Cardiac fibroblast (primary cell): ENCODE measurements at regions not wholly inside any gene's neighbourhood (a gene's known extent, or its start where the extent isn't known, plus 50 kb on each side); places are given as distances from the start of the nearest gene placed in this dataset.
"Not testable (repeated sequence)": the region's sequence is repeated elsewhere in the genome, so short reads cannot be mapped to it uniquely, and the experiment has no call there.

Source experiments
- DNase-seq, 2 donors: peaks; one replicate each; pipeline versions ENCODE4 v3.0.0 to v3.0.0-alpha.2; 2010; ENCODE audit warnings: low read depth in 2 of 2
- H3K4me3 ChIP-seq, 2 donors: replicated peaks in 1 of 2; 1 replicate in 1 of 2; 2 replicates in 1 of 2; pipeline ENCODE4 v1.5.1; 2011; ENCODE audit warnings: low read depth in 2 of 2, low read length in 2 of 2, mild to moderate bottlenecking in 2 of 2, moderate library complexity in 1 of 2
- TF ChIP-seq, protein P1 (sequence below): IDR thresholded peaks from one replicate; pipeline ENCODE4 v1.5.1; 2011; ENCODE audit warnings: low read depth, mild to moderate bottlenecking, low read length, inconsistent platforms

DNA sequence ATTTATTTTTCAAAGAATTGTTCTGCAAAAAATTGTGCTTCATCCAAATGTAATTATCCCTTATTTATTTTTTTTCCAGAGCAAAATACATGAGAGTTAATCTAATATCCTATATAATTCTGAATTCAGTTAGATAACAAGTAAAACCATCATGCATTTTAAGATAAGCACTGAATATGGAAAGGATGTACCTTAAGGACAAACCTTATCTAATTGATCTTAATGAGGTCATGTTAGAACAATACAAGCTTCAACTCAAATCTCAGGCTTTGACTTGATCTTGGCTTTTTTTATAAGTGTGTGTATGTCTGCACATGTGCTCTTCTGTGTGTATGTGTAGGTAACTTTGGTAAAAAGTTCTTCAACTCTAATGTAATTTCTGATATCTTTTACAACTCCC is 1828.8 kb downstream of the PCDH9 start:
- H3K4me3 ChIP-seq = no peak overlapping the region
- no peak for DNase-seq
- TF ChIP-seq, protein P1, sequence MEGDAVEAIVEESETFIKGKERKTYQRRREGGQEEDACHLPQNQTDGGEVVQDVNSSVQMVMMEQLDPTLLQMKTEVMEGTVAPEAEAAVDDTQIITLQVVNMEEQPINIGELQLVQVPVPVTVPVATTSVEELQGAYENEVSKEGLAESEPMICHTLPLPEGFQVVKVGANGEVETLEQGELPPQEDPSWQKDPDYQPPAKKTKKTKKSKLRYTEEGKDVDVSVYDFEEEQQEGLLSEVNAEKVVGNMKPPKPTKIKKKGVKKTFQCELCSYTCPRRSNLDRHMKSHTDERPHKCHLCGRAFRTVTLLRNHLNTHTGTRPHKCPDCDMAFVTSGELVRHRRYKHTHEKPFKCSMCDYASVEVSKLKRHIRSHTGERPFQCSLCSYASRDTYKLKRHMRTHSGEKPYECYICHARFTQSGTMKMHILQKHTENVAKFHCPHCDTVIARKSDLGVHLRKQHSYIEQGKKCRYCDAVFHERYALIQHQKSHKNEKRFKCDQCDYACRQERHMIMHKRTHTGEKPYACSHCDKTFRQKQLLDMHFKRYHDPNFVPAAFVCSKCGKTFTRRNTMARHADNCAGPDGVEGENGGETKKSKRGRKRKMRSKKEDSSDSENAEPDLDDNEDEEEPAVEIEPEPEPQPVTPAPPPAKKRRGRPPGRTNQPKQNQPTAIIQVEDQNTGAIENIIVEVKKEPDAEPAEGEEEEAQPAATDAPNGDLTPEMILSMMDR = no peak

DNA sequence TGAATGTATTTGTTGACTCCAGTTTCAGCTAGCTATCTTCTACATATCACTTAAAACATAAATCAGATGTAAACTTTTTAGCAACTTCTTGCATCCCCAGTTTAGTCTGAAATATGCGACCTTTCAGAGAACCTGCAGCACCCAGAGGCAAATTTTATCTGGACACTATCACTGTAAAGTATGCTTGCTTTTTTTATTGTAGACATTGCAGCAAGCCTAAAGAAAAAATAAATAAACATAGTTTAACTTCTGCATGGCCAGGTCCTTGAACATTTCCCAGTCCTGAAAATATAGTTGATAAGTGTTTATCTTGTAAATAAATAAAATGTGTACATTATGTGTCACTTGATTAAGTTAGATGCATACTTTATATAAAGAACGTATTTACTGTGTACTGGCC is 1829.4 kb downstream of the PCDH9 start:
- H3K4me3 ChIP-seq = no peak overlapping the region
- TF ChIP-seq, protein P1 = no peak
- DNase-seq = no peak

DNA sequence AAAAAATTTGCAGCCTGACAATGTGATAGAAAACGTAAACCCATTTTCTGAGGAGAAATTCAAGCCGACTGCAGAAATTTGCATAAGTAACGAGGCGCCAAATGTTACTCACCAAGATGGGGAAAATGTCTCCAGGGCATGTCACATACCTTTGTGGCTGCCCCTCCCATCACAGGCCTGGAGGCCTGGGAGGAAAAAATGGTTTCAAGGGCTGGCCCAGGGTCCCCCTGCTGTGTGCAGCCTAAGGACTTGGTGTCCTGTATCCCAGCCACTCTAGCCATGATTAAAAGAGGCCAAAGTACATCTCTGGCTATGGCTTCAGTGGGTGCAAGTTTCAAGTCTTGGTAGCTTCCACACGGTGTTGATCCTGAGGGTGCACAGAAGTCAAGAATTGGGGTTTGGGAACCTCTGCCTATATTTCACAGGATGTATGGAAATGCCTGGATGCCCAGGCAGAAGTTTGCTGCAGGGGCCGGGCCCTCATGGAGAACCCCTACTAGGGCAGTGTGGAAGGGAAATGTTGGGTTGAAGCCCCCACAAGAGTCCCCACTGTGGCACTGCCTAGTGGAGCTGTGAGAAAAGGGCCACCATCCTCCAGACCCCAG is 1842.3 kb downstream of the PCDH9 start:
- no peak for DNase-seq
- TF ChIP-seq, protein P1 = no peak
- H3K4me3 ChIP-seq = no peak overlapping the region

DNA sequence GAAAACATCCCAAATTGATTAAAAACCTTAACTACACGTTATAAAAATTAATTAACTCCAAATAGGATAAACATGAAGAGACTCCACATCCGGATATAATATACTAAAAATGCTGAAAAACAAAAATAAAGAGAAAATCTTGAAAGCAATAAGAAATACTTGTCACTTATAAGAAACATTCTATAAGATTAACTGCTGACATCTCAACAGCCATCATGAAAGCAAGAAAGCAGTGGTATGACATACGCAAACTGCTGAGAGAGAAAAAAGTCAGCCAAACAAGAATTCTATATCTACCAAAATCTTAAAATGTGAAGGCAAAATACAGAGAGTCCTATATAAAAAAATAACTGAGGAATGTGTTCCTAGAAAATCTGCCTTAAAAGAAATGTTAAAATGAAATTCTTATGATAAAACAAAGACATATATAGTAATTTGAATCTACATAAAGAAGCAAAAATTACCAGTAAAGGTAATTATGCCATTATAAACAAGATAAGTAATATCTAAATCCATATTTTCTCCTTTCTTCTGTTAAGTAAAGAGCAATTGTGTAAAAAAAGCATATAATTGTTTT is 1851.1 kb downstream of the PCDH9 start:
- no peak overlapping the region for H3K4me3 ChIP-seq
- TF ChIP-seq, protein P1 = no peak
- DNase-seq = peak; percentile 11 to 22

DNA sequence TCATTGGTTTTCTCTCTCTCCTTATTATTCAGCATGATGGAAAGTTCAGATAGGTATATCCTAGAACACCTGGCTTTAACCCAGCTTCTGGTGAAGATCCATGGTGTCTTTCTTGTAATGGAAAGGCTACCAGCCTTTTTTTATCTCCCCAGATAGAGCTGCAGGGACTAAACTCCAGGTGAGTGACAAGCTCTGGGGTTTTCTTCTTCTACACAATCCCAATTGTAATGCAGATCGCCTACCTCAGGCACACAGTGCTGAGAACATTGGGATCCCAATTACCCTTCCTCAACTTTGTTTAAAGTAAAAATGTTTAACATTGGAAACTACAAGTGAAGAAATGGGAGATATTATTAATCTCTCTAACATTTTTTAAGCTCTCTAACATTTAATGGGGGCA is 1851.7 kb downstream of the PCDH9 start:
- no peak for DNase-seq
- TF ChIP-seq, protein P1 = no peak
- no peak overlapping the region for H3K4me3 ChIP-seq

DNA sequence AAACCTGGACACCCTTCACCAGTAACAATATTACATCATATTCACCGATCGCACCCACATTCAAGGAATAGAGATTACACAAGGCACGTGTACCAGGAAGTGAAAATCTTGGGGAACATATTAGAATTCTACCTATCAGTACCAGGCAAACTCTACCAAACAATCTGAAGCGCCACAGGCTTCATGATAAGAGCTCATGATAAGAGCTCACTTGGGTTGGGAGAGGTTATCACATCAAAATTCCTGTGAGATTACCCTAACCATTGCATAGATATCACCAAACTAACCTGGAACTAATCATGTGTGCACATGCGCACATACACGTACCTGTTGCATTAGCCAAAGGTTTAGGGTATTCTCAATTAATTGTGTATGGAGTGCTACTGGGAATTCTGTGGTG is 1861.3 kb downstream of the PCDH9 start:
- TF ChIP-seq, protein P1 = no peak
- DNase-seq = no peak

DNA sequence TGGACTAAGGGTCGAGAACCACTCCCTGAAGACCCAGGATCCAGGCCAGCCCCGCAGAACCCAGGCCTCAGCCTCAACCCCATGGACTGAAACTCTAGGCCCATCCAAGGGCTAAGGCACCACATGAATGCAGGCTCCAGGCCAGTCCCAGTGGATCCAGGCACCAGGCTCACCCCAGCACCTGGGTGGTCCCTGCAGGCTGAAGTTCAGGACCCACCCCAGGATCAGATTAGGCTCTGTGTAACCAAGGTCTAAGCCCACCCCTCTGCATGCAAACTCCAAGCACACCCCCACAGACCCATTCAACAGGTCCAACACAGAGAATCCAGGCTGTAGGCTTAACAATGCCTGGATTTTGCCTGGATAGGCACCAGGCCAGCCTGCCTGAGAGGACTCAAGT is 1876.2 kb downstream of the PCDH9 start:
- DNase-seq = no peak
- TF ChIP-seq, protein P1 = no peak
- H3K4me3 ChIP-seq = no peak overlapping the region

More for the DNA sequence above, 1861.3 kb downstream of the PCDH9 start:
- H3K4me3 ChIP-seq = no peak overlapping the region

DNA sequence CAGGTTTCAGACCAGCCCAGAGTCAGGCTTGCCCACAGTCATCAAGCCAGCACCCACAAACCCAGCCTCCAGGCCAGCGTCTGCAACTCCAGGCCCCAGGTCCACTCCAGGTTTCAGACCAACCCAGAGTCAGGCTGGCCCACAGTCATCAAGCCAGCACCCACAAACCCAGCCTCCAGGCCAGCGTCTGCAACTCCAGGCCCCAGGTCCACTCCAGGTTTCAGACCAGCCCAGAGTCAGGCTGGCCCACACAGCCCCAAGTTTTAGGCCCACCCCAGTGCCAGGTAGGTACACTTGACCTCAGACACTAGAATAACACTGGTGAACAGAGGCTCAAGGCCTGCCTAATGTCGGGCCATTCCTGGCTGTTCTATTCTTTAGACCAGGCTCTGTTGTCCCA is 1877.0 kb downstream of the PCDH9 start:
- not testable (repeated sequence) for H3K4me3 ChIP-seq, DNase-seq
